Kidney (tissue), 13 donors: ENCODE measurements at regions not wholly inside any gene's neighbourhood (a gene's known extent, or its start where the extent isn't known, plus 50 kb on each side); places are given as distances from the start of the nearest gene placed in this dataset.

Experiments used
- DNase-seq, 5 donors: peaks; one replicate each; pipeline ENCODE4 v3.0.0-alpha.2; 2013 to 2020
- FAIRE-seq: peaks from 2 replicates; lab custom pipeline; 2012; peaks lifted over from hg19 to GRCh38; lab: Jason Lieb, UNC
- H3K27ac ChIP-seq, 2 donors: one replicate each; pipeline ENCODE4 v1.7.0; 2013; ENCODE audit warnings: low read depth in 2 of 2, low read length in 2 of 2, inconsistent platforms in 1 of 2
- H3K27me3 ChIP-seq: one replicate; pipeline ENCODE4 v1.7.1; 2013; ENCODE audit warnings: low read length, inconsistent platforms; ENCODE audit not compliant: control insufficient read depth, insufficient read depth
- H3K36me3 ChIP-seq, 3 donors: one replicate each; pipeline versions ENCODE4 v1.7.0 to v1.7.1; 2013; ENCODE audit warnings: low read length in 3 of 3, control low read depth in 1 of 3, inconsistent platforms in 1 of 3; ENCODE audit not compliant: insufficient read depth in 3 of 3, control insufficient read depth in 2 of 3
- H3K4me1 ChIP-seq, 3 donors: one replicate each; pipeline versions ENCODE4 v1.7.0 to v1.7.1; 2013; ENCODE audit warnings: low read length in 3 of 3, inconsistent platforms in 1 of 3, low read depth in 1 of 3; ENCODE audit not compliant: control insufficient read depth in 2 of 3, insufficient read depth in 2 of 3
- H3K4me3 ChIP-seq, 3 donors: one replicate each; pipeline versions ENCODE4 v1.7.0 to v1.8.1; 2013; ENCODE audit warnings: low read length in 3 of 3, control low read depth in 1 of 3, inconsistent platforms in 1 of 3
- H3K9ac ChIP-seq, 3 donors: one replicate each; pipeline versions ENCODE4 v1.7.0 to v1.7.1; 2013; ENCODE audit warnings: low read length in 3 of 3, control low read depth in 1 of 3, inconsistent platforms in 1 of 3
- H3K9me3 ChIP-seq, 3 donors: one replicate each; pipeline versions ENCODE4 v1.7.0 to v1.7.1; 2013; ENCODE audit warnings: low read length in 3 of 3, control low read depth in 1 of 3, inconsistent platforms in 1 of 3; ENCODE audit not compliant: control insufficient read depth in 2 of 3, insufficient read depth in 1 of 3
- intact Hi-C: fragments of 100-400 bp; cut with DNase I; formaldehyde crosslinking; loops from one replicate; pipeline ENCODE4 v1.11.1; 2022
- TF ChIP-seq, protein P1 (sequence below): IDR thresholded peaks from 3 replicates; pipeline ENCODE4 v1.5.1; 2012; ENCODE audit warnings: mild to moderate bottlenecking, moderate library complexity, borderline replicate concordance; ENCODE audit not compliant: insufficient read depth; ENCODE audit errors: extremely low read depth
- donor health status: control.
- donor health status: control.
- donor health status: control.
- donor health status: control.
- donor health status: control.
- donor health status: DM: yes; HTN: yes; CAD: no.
- donor health status: Normal renal cell carcinoma (clear cell type).

DNA sequence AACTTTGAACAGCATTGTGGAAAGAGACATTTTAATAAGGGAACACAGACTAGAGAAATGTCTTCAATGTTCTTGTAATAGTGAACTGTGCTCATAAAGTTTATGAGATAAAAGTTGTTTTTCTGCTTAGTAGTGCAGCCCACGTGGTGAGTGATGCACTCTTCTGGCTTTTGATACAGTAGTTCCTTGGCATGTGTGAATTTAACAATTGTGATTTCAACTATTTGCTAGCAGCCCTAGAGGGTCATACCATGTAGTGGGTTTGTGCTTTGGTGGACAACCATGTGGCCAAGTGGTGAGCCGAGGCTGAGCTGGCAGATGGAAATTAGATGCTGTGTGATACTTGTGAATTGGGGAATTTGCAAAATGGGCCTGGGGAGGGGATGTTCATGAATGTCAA lies 116.2 kb upstream of the SLC4A4 start:
- DNase-seq (no peak), FAIRE-seq (no peak)
- Histone ChIP-seq H3K9me3 (no peaks in the 10 kb centered on the region), H3K9ac (no peak overlapping the region), H3K36me3 (no peaks in the 10 kb centered on the region), H3K27ac (no peak overlapping the region), H3K4me3 (no peak overlapping the region), H3K4me1 (no peaks in the 10 kb centered on the region), H3K27me3 (no peaks in the 10 kb centered on the region)
- TF ChIP-seq, protein P1, sequence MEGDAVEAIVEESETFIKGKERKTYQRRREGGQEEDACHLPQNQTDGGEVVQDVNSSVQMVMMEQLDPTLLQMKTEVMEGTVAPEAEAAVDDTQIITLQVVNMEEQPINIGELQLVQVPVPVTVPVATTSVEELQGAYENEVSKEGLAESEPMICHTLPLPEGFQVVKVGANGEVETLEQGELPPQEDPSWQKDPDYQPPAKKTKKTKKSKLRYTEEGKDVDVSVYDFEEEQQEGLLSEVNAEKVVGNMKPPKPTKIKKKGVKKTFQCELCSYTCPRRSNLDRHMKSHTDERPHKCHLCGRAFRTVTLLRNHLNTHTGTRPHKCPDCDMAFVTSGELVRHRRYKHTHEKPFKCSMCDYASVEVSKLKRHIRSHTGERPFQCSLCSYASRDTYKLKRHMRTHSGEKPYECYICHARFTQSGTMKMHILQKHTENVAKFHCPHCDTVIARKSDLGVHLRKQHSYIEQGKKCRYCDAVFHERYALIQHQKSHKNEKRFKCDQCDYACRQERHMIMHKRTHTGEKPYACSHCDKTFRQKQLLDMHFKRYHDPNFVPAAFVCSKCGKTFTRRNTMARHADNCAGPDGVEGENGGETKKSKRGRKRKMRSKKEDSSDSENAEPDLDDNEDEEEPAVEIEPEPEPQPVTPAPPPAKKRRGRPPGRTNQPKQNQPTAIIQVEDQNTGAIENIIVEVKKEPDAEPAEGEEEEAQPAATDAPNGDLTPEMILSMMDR = no peak
- intact Hi-C loops = no loop called here

DNA sequence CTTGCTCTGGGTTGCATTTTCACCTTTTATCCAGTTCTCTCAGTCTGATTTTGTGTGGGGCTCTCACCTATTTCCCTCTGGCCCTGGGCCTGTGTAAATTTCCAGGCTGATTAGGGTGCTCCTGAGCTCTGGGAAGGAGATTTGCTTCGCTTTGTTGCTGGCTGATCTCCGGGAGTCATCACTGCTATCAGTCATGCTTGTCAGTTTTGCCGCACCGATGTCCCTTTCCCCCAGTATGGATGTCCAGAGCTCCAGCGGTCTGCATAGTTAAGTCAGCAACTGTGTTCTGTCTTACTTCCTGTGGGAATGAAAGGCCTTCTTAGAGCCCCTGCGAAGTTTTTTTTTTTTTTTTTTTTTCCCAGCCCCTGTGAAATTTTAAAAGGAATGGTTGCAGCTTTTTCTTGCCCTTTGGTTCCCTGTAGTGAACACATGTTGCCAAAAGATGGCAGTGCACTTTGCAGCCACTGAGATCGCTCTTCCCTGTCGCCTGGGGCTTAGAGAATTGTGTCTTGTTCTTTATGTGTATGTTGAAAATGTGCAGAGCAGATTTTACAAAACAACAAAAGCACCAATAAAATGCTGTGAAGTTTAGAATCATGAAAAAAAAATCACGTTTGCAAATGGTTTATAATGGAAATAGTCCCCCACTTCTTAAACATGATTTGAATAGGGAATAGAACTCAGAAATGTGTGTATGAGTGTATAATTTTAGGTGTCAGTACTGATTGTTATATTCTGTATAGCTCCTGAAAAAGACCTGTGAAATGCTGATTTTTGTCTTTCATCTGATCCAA lies 109.1 kb upstream of the SLC4A4 start:
- Histone ChIP-seq H3K9ac (no peak overlapping the region), H3K27ac (no peak overlapping the region), H3K36me3 (no peaks in the 10 kb centered on the region), H3K4me1 (peaks cover 0 to 14% (median 6%) of the 10 kb centered on the region in 3 donors), H3K27me3 (no peaks in the 10 kb centered on the region), H3K4me3 (peak overlapping the region in 1 of 3 donors; percentile 30), H3K9me3 (no peaks in the 10 kb centered on the region)
- intact Hi-C loops = no loop called here
- TF ChIP-seq, protein P1 = peak; percentile 69
- DNase-seq (peak; percentile 43 to 84 (median 61)), FAIRE-seq (no peak)

DNA sequence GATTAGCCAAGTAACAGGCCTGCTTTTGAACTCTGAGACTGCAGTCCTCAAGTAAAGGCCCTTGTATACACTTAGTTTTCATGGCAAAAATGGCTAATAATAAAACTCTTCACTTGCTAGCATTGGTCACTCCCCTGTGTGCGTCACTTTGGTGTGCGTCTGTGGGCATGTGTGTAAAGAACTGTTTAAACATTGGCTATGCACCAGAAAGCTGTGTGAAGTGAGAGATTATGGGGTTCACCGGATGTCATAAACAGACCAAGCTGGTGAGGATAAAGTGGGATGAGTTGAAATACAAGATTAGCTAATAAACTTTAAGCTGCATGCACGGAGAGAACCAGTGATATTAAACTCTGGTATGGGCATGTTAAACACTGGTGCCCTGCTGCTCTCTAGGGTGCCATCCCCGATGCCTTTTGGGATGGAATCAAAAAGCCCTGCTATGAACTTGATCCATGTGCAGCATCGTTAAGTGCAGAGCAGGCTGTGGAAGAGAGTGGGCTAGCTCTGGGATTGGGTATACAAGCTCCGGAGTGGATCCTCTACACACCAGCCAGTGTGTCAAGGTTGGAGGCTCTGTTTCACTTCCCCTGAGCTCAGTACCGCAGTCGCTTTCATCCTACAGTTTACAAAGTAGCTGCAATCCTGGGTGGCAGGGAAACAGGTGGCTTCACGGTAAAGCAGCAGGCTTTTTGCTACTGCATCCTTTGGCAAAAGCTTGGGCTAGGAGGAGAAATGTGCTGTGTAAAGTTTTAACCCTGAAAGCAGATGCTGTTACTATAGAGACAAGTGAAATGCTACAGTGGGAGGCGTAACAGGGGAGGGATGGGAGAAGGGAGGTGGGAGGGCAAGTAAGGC lies 108.3 kb upstream of the SLC4A4 start:
- Histone ChIP-seq H3K9ac (peak overlapping the region in 1 of 3 donors; percentile 35), H3K4me1 (peaks cover 0 to 14% (median 6%) of the 10 kb centered on the region in 3 donors), H3K4me3 (no peak overlapping the region), H3K9me3 (no peaks in the 10 kb centered on the region), H3K27ac (peak overlapping the region; percentile 51 to 75), H3K36me3 (no peaks in the 10 kb centered on the region), H3K27me3 (no peaks in the 10 kb centered on the region)
- DNase-seq (peak in 1 of 5 donors; percentile 15), FAIRE-seq (no peak)
- TF ChIP-seq, protein P1 = no peak
- intact Hi-C loops = no loop called here
